OCI-LY1 (cell line): ENCODE measurements at regions not wholly inside any gene's neighbourhood (a gene's known extent, or its start where the extent isn't known, plus 50 kb on each side); places are given as distances from the start of the nearest gene placed in this dataset.

Experiments
- H2AFZ ChIP-seq: fragments of 200-600 bp; sonication (generic), shearing (Covaris generic); 2 replicates; pipeline ENCODE4 v1.6.0; 2014; ENCODE audit warnings: antibody characterized with exemption, mild to moderate bottlenecking, low read length
- H3F3A ChIP-seq: fragments of 200-600 bp; sonication (generic), shearing (Covaris generic); 2 replicates; pipeline ENCODE4 v1.6.0; 2014; ENCODE audit warnings: mild to moderate bottlenecking, antibody characterized with exemption, low read length, moderate library complexity; ENCODE audit not compliant: insufficient read depth
- H3K27ac ChIP-seq: fragments of 200-600 bp; sonication (generic); 2 replicates; pipeline ENCODE4 v1.5.1; 2014; ENCODE audit warnings: low read length, mixed run types, mild to moderate bottlenecking, low read depth; ENCODE audit not compliant: poor library complexity, severe bottlenecking
- H3K27me3 ChIP-seq: fragments of 200-600 bp; sonication (generic); 2 replicates; pipeline ENCODE4 v1.6.0; 2014; ENCODE audit warnings: antibody characterized with exemption, mild to moderate bottlenecking, low read length, moderate library complexity; ENCODE audit not compliant: insufficient read depth
- H3K36me3 ChIP-seq: fragments of 200-600 bp; sonication (generic); 2 replicates; pipeline ENCODE4 v1.6.1; 2014; ENCODE audit warnings: mild to moderate bottlenecking, antibody characterized with exemption, low read length, moderate library complexity, mixed read lengths; ENCODE audit not compliant: insufficient read depth
- H3K4me1 ChIP-seq: fragments of 200-600 bp; sonication (generic); 2 replicates; pipeline ENCODE4 v1.5.1; 2014; ENCODE audit warnings: mild to moderate bottlenecking, low read length, moderate library complexity; ENCODE audit not compliant: insufficient read depth, severe bottlenecking
- H3K4me2 ChIP-seq: fragments of 200-600 bp; sonication (generic), shearing (Covaris generic); 2 replicates; pipeline ENCODE4 v1.6.1; 2014; ENCODE audit warnings: low read length
- H3K4me3 ChIP-seq: fragments of 200-600 bp; sonication (generic); 2 replicates; pipeline ENCODE4 v1.5.1; 2014; ENCODE audit warnings: low read length, low read depth, mild to moderate bottlenecking, mixed read lengths; ENCODE audit not compliant: poor library complexity, severe bottlenecking
- H3K79me2 ChIP-seq: fragments of 200-600 bp; shearing (Covaris generic); 2 replicates; pipeline ENCODE4 v1.6.1; 2016; ENCODE audit warnings: mixed run types, low read length, mixed read lengths; ENCODE audit not compliant: insufficient read depth
- H3K9ac ChIP-seq: fragments of 200-600 bp; sonication (generic), shearing (Covaris generic); 2 replicates; pipeline ENCODE4 v1.6.1; 2014; ENCODE audit warnings: mild to moderate bottlenecking, low read length, mixed read lengths
- H3K9me2 ChIP-seq: fragments of 200-600 bp; sonication (generic), shearing (Covaris generic); 2 replicates; pipeline ENCODE4 v1.6.1; 2014; ENCODE audit warnings: low read depth, mild to moderate bottlenecking, low read length, mixed read lengths
- H3K9me3 ChIP-seq: fragments of 200-600 bp; shearing (Covaris generic); 2 replicates; pipeline ENCODE4 v1.6.1; 2014; ENCODE audit warnings: low read length, mixed read lengths
- H4K20me1 ChIP-seq: fragments of 200-600 bp; sonication (generic), shearing (Covaris generic); 2 replicates; pipeline ENCODE4 v1.6.0; 2016; ENCODE audit warnings: mild to moderate bottlenecking, low read length; ENCODE audit not compliant: insufficient read depth
- EZH2 ChIP-seq: fragments of 200-600 bp; sonication (generic), shearing (Covaris generic); IDR thresholded peaks from 2 replicates; pipeline ENCODE4 v1.8.0; 2017; ENCODE audit warnings: borderline replicate concordance, mixed run types, mild to moderate bottlenecking, antibody characterized with exemption, low read length, moderate library complexity, mixed read lengths
- TF ChIP-seq, protein P1 (sequence below): fragments of 200-600 bp; sonication (generic), shearing (Covaris generic); IDR thresholded peaks from 2 replicates; pipeline ENCODE4 v1.5.1; 2017; ENCODE audit warnings: mild to moderate bottlenecking, antibody characterized with exemption, low read length, moderate library complexity, mixed read lengths

GRCh38 chr13:34886987-34887386 is 55.1 kb upstream of the NBEA start:
- Histone ChIP-seq H3K4me1 (no peaks in the 10 kb centered on the region), H2AFZ (no peak overlapping the region), H3K4me2 (no peak overlapping the region), H3K79me2 (no peaks in the 10 kb centered on the region), H3K36me3 (no peaks in the 10 kb centered on the region), H3K9ac (no peak overlapping the region), H3K4me3 (no peak overlapping the region), H3F3A (no peaks in the 10 kb centered on the region), H3K9me2 (no peaks in the 10 kb centered on the region), H3K9me3 (no peaks in the 10 kb centered on the region), H3K27ac (no peak overlapping the region), H3K27me3 (no peaks in the 10 kb centered on the region), H4K20me1 (no peaks in the 10 kb centered on the region)
- TF ChIP-seq, protein P1, sequence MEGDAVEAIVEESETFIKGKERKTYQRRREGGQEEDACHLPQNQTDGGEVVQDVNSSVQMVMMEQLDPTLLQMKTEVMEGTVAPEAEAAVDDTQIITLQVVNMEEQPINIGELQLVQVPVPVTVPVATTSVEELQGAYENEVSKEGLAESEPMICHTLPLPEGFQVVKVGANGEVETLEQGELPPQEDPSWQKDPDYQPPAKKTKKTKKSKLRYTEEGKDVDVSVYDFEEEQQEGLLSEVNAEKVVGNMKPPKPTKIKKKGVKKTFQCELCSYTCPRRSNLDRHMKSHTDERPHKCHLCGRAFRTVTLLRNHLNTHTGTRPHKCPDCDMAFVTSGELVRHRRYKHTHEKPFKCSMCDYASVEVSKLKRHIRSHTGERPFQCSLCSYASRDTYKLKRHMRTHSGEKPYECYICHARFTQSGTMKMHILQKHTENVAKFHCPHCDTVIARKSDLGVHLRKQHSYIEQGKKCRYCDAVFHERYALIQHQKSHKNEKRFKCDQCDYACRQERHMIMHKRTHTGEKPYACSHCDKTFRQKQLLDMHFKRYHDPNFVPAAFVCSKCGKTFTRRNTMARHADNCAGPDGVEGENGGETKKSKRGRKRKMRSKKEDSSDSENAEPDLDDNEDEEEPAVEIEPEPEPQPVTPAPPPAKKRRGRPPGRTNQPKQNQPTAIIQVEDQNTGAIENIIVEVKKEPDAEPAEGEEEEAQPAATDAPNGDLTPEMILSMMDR: no peak
- TF ChIP-seq EZH2: no peak
